ENCODE measurements at regions not wholly inside any gene's neighbourhood (a gene's known extent, or its start where the extent isn't known, plus 50 kb on each side); places are given as distances from the start of the nearest gene placed in this dataset.

GRCh38 chr20:58077282-58077681 lies 151.2 kb downstream of the ANKRD60 start:
- no peak for DNase-seq
- Histone ChIP-seq H3K9me3 (no peaks in the 10 kb centered on the region), H3K4me1 (peaks cover 0 to 44% (median 27%) of the 10 kb centered on the region in 9 donors), H3K27me3 (peaks cover 0 to 10% (median 0%) of the 10 kb centered on the region in 7 donors), H3K4me3 (no peak overlapping the region), H3K36me3 (no peaks in the 10 kb centered on the region), H3K27ac (no peak overlapping the region)
- no peak for ATAC-seq
- TF ChIP-seq CTCF (IDR thresholded peaks at IDR 0.05), result no peak
- intact Hi-C loops (cut with DNase I), result loop anchor here in 1 of 10 donors (5.0 kb wide), 1 partner anchor 80 kb away; no protein-coding TSS in a partner anchor
- WGBS, 2 donors, result 87 to 90% methylated on average over 6 of the region's 6 CpGs

GRCh38 chr20:58076405-58076804 lies 152.0 kb downstream of the ANKRD60 start:
- H3K36me3 ChIP-seq, result no peaks in the 10 kb centered on the region
- H3K27me3 ChIP-seq, result peaks cover 0 to 10% (median 0%) of the 10 kb centered on the region in 7 donors
- H3K4me1 ChIP-seq, result peaks cover 0 to 44% (median 27%) of the 10 kb centered on the region in 9 donors
- WGBS, 2 donors, result 43 to 56% methylated on average over 4 of the region's 4 CpGs
- H3K9me3 ChIP-seq, result no peaks in the 10 kb centered on the region
- ATAC-seq, result peak in 4 of 8 donors; percentile 13 to 62 (median 54)
- intact Hi-C loops (cut with DNase I), result loop anchor here in 1 of 10 donors (5.0 kb wide), 1 partner anchor 79 kb away; no protein-coding TSS in a partner anchor
- no peak for TF ChIP-seq CTCF (IDR thresholded peaks at IDR 0.05)
- no peak overlapping the region for H3K4me3 ChIP-seq
- no peak for DNase-seq
- H3K27ac ChIP-seq, result no peak overlapping the region

GRCh38 chr20:58075586-58076345 lies 152.7 kb downstream of the ANKRD60 start:
- no peak overlapping the region for H3K4me3 ChIP-seq

More at GRCh38 chr20:58075586-58076345, 152.7 kb downstream of the ANKRD60 start:
- Histone ChIP-seq H3K27me3 (peaks cover 0 to 10% (median 0%) of the 10 kb centered on the region in 7 donors), H3K27ac (no peak overlapping the region), H3K36me3 (no peaks in the 10 kb centered on the region), H3K9me3 (no peaks in the 10 kb centered on the region), H3K4me1 (peaks cover 0 to 44% (median 27%) of the 10 kb centered on the region in 9 donors)
- 74 to 79% methylated on average over 14 of the region's 14 CpGs for WGBS, 2 donors
- DNase-seq (no peak), ATAC-seq (peak in 1 of 8 donors; percentile 10)
- intact Hi-C loops (cut with DNase I), result loop anchor here in 1 of 10 donors (5.0 kb wide), 1 partner anchor 78 kb away; no protein-coding TSS in a partner anchor
- TF ChIP-seq CTCF (IDR thresholded peaks at IDR 0.05), result no peak

Data from heart right ventricle (tissue), 16 donors.